PC-9 (cell line): ENCODE measurements at regions not wholly inside any gene's neighbourhood (a gene's known extent, or its start where the extent isn't known, plus 50 kb on each side); places are given as distances from the start of the nearest gene placed in this dataset.

Experiments used
- BruUV-seq: library from RNA; stranded (reverse); fragments of 400-500 nt; replicated peaks from 2 replicates; lab custom pipeline; 2021; lab: Mats Ljungman, UMichigan
- CTCF ChIA-PET: fragments of 300-600 bp; sonication (Branson Sonifier 250); formaldehyde crosslinking; loops from one replicate; lab custom pipeline; 2022; ENCODE audit warnings: antibody characterized with exemption; lab: Charles Lee
- POLR2A ChIA-PET: fragments of 300-600 bp; sonication (Branson Sonifier 250); formaldehyde crosslinking; loops from one replicate; lab custom pipeline; 2022; ENCODE audit warnings: antibody characterized with exemption; ENCODE audit not compliant: unreplicated experiment; lab: Charles Lee
- DNase-seq, 2 experiments: peaks; one replicate each; pipeline versions ENCODE4 v3.0.0 to v3.0.0-alpha.2; 2015 to 2022; ENCODE audit warnings: mixed read lengths in 1 of 2
- H2AFZ ChIP-seq: fragments of 200-600 bp; sonication (generic); 2 replicates; pipeline ENCODE4 v1.8.1; 2017; ENCODE audit warnings: antibody characterized with exemption
- H3F3A ChIP-seq: fragments of 200-600 bp; sonication (generic); 2 replicates; pipeline ENCODE4 v1.8.1; 2017; ENCODE audit warnings: antibody characterized with exemption, mild to moderate bottlenecking, low read depth; ENCODE audit not compliant: insufficient read depth
- H3K27ac ChIP-seq: fragments of 200-600 bp; sonication (generic); 2 replicates; pipeline ENCODE4 v1.6.1; 2016; ENCODE audit warnings: mixed run types
- H3K27me3 ChIP-seq: fragments of 200-600 bp; sonication (generic); 2 replicates; pipeline ENCODE4 v1.6.1; 2016; ENCODE audit warnings: low read depth, mixed run types; ENCODE audit not compliant: insufficient read depth
- H3K36me3 ChIP-seq: fragments of 200-600 bp; sonication (generic); 2 replicates; pipeline ENCODE4 v1.6.1; 2016; ENCODE audit warnings: low read depth, mixed run types
- H3K4me1 ChIP-seq: fragments of 200-600 bp; sonication (generic); replicated peaks from 2 replicates; pipeline ENCODE4 v1.6.1; 2016; ENCODE audit warnings: mixed run types; ENCODE audit not compliant: insufficient read depth
- H3K4me2 ChIP-seq: fragments of 200-600 bp; sonication (generic); 2 replicates; pipeline ENCODE4 v1.6.1; 2017; ENCODE audit warnings: mixed run types
- H3K4me3 ChIP-seq: fragments of 200-600 bp; sonication (generic); 2 replicates; pipeline ENCODE4 v1.6.1; 2016; ENCODE audit warnings: mixed run types
- H3K79me2 ChIP-seq: fragments of 200-600 bp; sonication (generic); 2 replicates; pipeline ENCODE4 v1.6.1; 2017; ENCODE audit warnings: low read depth, mixed run types
- H3K9me2 ChIP-seq: fragments of 200-600 bp; sonication (generic); 2 replicates; pipeline ENCODE4 v1.8.1; 2017; ENCODE audit warnings: mild to moderate bottlenecking; ENCODE audit not compliant: insufficient read depth
- H3K9me3 ChIP-seq: fragments of 200-600 bp; sonication (generic); 2 replicates; pipeline ENCODE4 v1.8.1; 2016; ENCODE audit warnings: low read depth; ENCODE audit not compliant: insufficient read depth
- H4K20me1 ChIP-seq: fragments of 200-600 bp; sonication (generic); 2 replicates; pipeline ENCODE4 v1.8.1; 2017; ENCODE audit not compliant: insufficient read depth
- CTCF ChIP-seq: fragments of 200-600 bp; sonication (generic); conservative IDR thresholded peaks from 2 replicates; pipeline ENCODE4 v1.6.1; 2017; ENCODE audit warnings: mixed run types, antibody characterized with exemption, mild to moderate bottlenecking, moderate library complexity
- EZH2 ChIP-seq: fragments of 200-600 bp; sonication (generic); IDR thresholded peaks from 2 replicates; pipeline ENCODE4 v1.8.0; 2017; ENCODE audit warnings: antibody characterized with exemption, low read depth
- intact Hi-C: fragments of 100-400 bp; cut with micrococcal nuclease; formaldehyde crosslinking; loops from one replicate; pipeline ENCODE4 v1.10.0; 2022; ENCODE audit not compliant: unreplicated experiment

- Histone ChIP-seq H3K36me3 (no peaks in the 10 kb centered on the region), H3F3A (no peaks in the 10 kb centered on the region), H3K4me2 (no peak overlapping the region), H3K4me1 (no peaks in the 10 kb centered on the region), H3K9me2 (no peaks in the 10 kb centered on the region), H3K27me3 (no peaks in the 10 kb centered on the region), H3K9me3 (no peaks in the 10 kb centered on the region), H3K4me3 (no peak overlapping the region), H3K79me2 (no peaks in the 10 kb centered on the region), H2AFZ (no peak overlapping the region), H4K20me1 (no peaks in the 10 kb centered on the region), H3K27ac (no peak overlapping the region)
- intact Hi-C loops: no loop called here
- CTCF ChIA-PET: no interaction called here
- TF ChIP-seq EZH2: no peak
- no TSS peak for BruUV-seq
- POLR2A ChIA-PET: no interaction called here
- DNase-seq: no peak
Observed at GRCh38 chr15:27702581-27702980, 396.5 kb downstream of the OCA2 start.

- BruUV-seq: no TSS peak
- H3K4me3 ChIP-seq: no peak overlapping the region
- H3K4me2 ChIP-seq: no peak overlapping the region
- H3K36me3 ChIP-seq: no peaks in the 10 kb centered on the region
- DNase-seq: no peak
- no peak overlapping the region for H2AFZ ChIP-seq
- H3K9me2 ChIP-seq: no peaks in the 10 kb centered on the region
- H3K79me2 ChIP-seq: no peaks in the 10 kb centered on the region
- TF ChIP-seq EZH2 (no peak), CTCF (no peak)
- CTCF ChIA-PET: no interaction called here
- no peaks in the 10 kb centered on the region for H3K9me3 ChIP-seq
- no peaks in the 10 kb centered on the region for H3K4me1 ChIP-seq
- H3K27ac ChIP-seq: no peak overlapping the region
- intact Hi-C loops: no loop called here
- no peaks in the 10 kb centered on the region for H3F3A ChIP-seq
- H4K20me1 ChIP-seq: no peaks in the 10 kb centered on the region
- H3K27me3 ChIP-seq: no peaks in the 10 kb centered on the region
- POLR2A ChIA-PET: no interaction called here
Observed at GRCh38 chr15:27701956-27702355, 397.2 kb downstream of the OCA2 start.

GRCh38 chr15:27701014-27701413, 398.1 kb downstream of the OCA2 start:
- intact Hi-C loops: no loop called here
- Histone ChIP-seq H3K27ac (no peak overlapping the region), H3K9me3 (no peaks in the 10 kb centered on the region), H3K79me2 (no peaks in the 10 kb centered on the region), H2AFZ (no peak overlapping the region), H4K20me1 (no peaks in the 10 kb centered on the region), H3K9me2 (no peaks in the 10 kb centered on the region), H3K27me3 (no peaks in the 10 kb centered on the region), H3K4me1 (no peaks in the 10 kb centered on the region), H3K4me3 (no peak overlapping the region), H3K36me3 (no peaks in the 10 kb centered on the region), H3K4me2 (no peak overlapping the region), H3F3A (no peaks in the 10 kb centered on the region)
- POLR2A ChIA-PET: no interaction called here
- TF ChIP-seq CTCF: no peak
- TF ChIP-seq EZH2: no peak
- BruUV-seq: no TSS peak
- CTCF ChIA-PET: no interaction called here
- no peak for DNase-seq

GRCh38 chr15:27699699-27700098, 399.4 kb downstream of the OCA2 start:
- H3K4me3 ChIP-seq: no peak overlapping the region
- no peak for TF ChIP-seq EZH2
- TF ChIP-seq CTCF: no peak
- H3K4me2 ChIP-seq: no peak overlapping the region
- H4K20me1 ChIP-seq: no peaks in the 10 kb centered on the region
- no peak for DNase-seq
- intact Hi-C loops: no loop called here
- no peaks in the 10 kb centered on the region for H3F3A ChIP-seq
- no peaks in the 10 kb centered on the region for H3K4me1 ChIP-seq
- no peaks in the 10 kb centered on the region for H3K9me3 ChIP-seq
- no peak overlapping the region for H2AFZ ChIP-seq
- H3K79me2 ChIP-seq: no peaks in the 10 kb centered on the region
- 0 out of 2 replicates have a peak, but pooled peaks cover 3% of the 10 kb centered on the region for H3K27me3 ChIP-seq
- no TSS peak for BruUV-seq
- ChIA-PET CTCF (no interaction called here), POLR2A (no interaction called here)
- H3K27ac ChIP-seq: no peak overlapping the region
- H3K36me3 ChIP-seq: no peaks in the 10 kb centered on the region
- no peaks in the 10 kb centered on the region for H3K9me2 ChIP-seq
